NT2/D1 (cell line): ENCODE measurements at regions not wholly inside any gene's neighbourhood (a gene's known extent, or its start where the extent isn't known, plus 50 kb on each side); places are given as distances from the start of the nearest gene placed in this dataset.

Experiments used
- SUZ12 ChIP-seq: IDR thresholded peaks from 2 replicates; pipeline ENCODE4 v1.6.1; 2011; ENCODE audit not compliant: insufficient read length, insufficient read depth; ENCODE audit errors: extremely low read depth
- ZNF274 ChIP-seq: IDR thresholded peaks from 2 replicates; pipeline ENCODE4 v1.6.1; 2011; ENCODE audit warnings: mild to moderate bottlenecking, low read depth, low read length

- no peak for TF ChIP-seq ZNF274
- TF ChIP-seq SUZ12, result no peak
Measured at GRCh38 chr6:134637847-134638437, 312.0 kb downstream of the ALDH8A1 start.
